Caco-2 (cell line): ENCODE measurements at regions not wholly inside any gene's neighbourhood (a gene's known extent, or its start where the extent isn't known, plus 50 kb on each side); places are given as distances from the start of the nearest gene placed in this dataset.
"Not testable (repeated sequence)": the region's sequence is repeated elsewhere in the genome, so short reads cannot be mapped to it uniquely, and the experiment has no call there.

Source experiments
- BruUV-seq: library from RNA; stranded (reverse); fragments of 400-500 nt; replicated peaks from 2 replicates; lab custom pipeline; 2021; lab: Mats Ljungman, UMichigan
- CTCF ChIA-PET: fragments of 300-600 bp; sonication (Branson Sonifier 250); formaldehyde crosslinking; loops from one replicate; lab custom pipeline; 2022; ENCODE audit warnings: antibody characterized with exemption; lab: Charles Lee
- POLR2A ChIA-PET: fragments of 300-600 bp; sonication (Branson Sonifier 250); formaldehyde crosslinking; loops from one replicate; lab custom pipeline; 2022; ENCODE audit warnings: antibody characterized with exemption; lab: Charles Lee
- DNase-seq, 2 experiments: peaks; one replicate each; pipeline versions ENCODE4 v3.0.0 to v3.0.0-alpha.2; 2020 to 2022
- H3K27me3 ChIP-seq: replicated peaks from 2 replicates; pipeline ENCODE4 v1.6.0; 2011; ENCODE audit warnings: low read length; ENCODE audit not compliant: control insufficient read depth, insufficient read depth
- H3K36me3 ChIP-seq: 2 replicates; pipeline ENCODE4 v1.5.1; 2011; ENCODE audit warnings: low read length; ENCODE audit not compliant: control insufficient read depth, insufficient read depth
- H3K4me1 ChIP-seq: fragments of 250-450 bp; sonication (Bioruptor Pico); 2 replicates; pipeline ENCODE4 v1.5.1; 2020; ENCODE audit warnings: mild to moderate bottlenecking
- H3K4me3 ChIP-seq: 2 replicates; pipeline ENCODE4 v1.5.1; 2011; ENCODE audit warnings: low read depth, mild to moderate bottlenecking, control low read depth, low read length
- H3K9me3 ChIP-seq: fragments of 250-450 bp; sonication (Bioruptor Pico); 2 replicates; pipeline ENCODE4 v1.5.1; 2020; ENCODE audit warnings: mild to moderate bottlenecking, moderate library complexity
- H3K27ac Mint-ChIP-seq: one replicate; pipeline ENCODE4 v1.8.0; 2022; ENCODE audit warnings: mixed read lengths; ENCODE audit not compliant: unreplicated experiment
- H3K27me3 Mint-ChIP-seq: one replicate; pipeline ENCODE4 v1.8.0; 2022; ENCODE audit warnings: mixed read lengths; ENCODE audit not compliant: insufficient read depth, unreplicated experiment
- H3K36me3 Mint-ChIP-seq: one replicate; pipeline ENCODE4 v1.8.0; 2022; ENCODE audit warnings: mild to moderate bottlenecking, mixed read lengths; ENCODE audit not compliant: insufficient read depth, unreplicated experiment
- H3K4me1 Mint-ChIP-seq: one replicate; pipeline ENCODE4 v1.8.0; 2022; ENCODE audit warnings: low read depth, mixed read lengths; ENCODE audit not compliant: unreplicated experiment
- H3K4me3 Mint-ChIP-seq: one replicate; pipeline ENCODE4 v1.8.0; 2022; ENCODE audit warnings: mild to moderate bottlenecking, moderate library complexity, mixed read lengths; ENCODE audit not compliant: unreplicated experiment
- H3K9me3 Mint-ChIP-seq: one replicate; pipeline ENCODE4 v1.8.0; 2022; ENCODE audit warnings: mixed read lengths; ENCODE audit not compliant: unreplicated experiment
- intact Hi-C: fragments of 100-400 bp; cut with micrococcal nuclease; formaldehyde crosslinking; loops from one replicate; pipeline ENCODE4 v1.10.0; 2022; ENCODE audit not compliant: unreplicated experiment
- TF ChIP-seq, protein P1 (sequence below), 2 experiments: fragments of 200-600 bp in 1 of 2; IDR thresholded peaks; 1 replicate in 1 of 2; 2 replicates in 1 of 2; pipeline versions ENCODE4 v1.5.1 to v1.8.0; 2011 to 2022; ENCODE audit warnings: antibody characterized with exemption in 1 of 2, control low read depth in 1 of 2, inconsistent platforms in 1 of 2, low read depth in 1 of 2, low read length in 1 of 2, mild to moderate bottlenecking in 1 of 2, moderate library complexity in 1 of 2; ENCODE audit not compliant: insufficient read depth in 1 of 2, severe bottlenecking in 1 of 2, unreplicated experiment in 1 of 2

DNA sequence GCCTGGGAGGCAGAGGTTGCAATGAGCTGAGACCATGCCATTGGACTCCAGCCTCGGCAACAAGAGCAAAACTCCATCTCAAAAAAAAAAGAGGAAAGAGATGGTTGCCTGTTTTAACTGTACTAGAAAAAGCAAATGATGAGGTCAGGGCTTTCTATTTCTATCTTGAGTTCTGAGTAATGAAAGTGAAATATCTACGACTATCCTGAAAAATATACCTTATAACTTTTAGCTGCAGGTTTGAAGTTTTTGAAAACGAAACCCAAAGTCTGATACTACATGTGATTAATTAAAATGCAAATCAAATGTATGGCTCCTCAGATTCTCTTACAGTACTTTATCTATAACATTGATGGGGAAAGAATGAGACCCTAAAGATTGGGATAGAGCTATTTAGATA, 636.2 kb upstream of the LRRN3 start:
- no peak for DNase-seq
- POLR2A ChIA-PET = no interaction called here

DNA sequence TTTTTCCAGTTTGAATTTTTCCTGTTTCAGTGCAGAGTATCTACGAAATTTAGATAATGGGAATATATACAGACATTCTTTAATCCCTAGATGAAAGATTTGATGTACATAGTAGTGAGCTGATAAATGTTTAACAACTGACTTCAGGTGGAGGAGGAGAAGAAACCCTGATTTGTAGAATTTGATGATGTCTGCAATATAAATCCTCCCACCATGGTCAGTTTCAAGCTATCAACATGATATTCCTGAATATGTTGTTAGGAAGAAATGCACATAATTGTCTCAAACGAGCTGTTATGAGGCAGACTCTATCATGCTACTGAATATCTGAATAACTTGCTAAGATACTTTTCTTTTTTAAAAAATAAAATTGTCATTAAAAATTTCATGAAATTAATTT, 629.3 kb upstream of the LRRN3 start:
- H3K36me3 ChIP-seq = no peaks in the 10 kb centered on the region
- no peak overlapping the region for H3K4me3 Mint-ChIP-seq
- DNase-seq = no peak
- no TSS peak for BruUV-seq
- intact Hi-C loops = no loop called here
- no peak overlapping the region for H3K27ac Mint-ChIP-seq
- POLR2A ChIA-PET = no interaction called here
- H3K4me1 ChIP-seq = no peaks in the 10 kb centered on the region
- TF ChIP-seq, protein P1, sequence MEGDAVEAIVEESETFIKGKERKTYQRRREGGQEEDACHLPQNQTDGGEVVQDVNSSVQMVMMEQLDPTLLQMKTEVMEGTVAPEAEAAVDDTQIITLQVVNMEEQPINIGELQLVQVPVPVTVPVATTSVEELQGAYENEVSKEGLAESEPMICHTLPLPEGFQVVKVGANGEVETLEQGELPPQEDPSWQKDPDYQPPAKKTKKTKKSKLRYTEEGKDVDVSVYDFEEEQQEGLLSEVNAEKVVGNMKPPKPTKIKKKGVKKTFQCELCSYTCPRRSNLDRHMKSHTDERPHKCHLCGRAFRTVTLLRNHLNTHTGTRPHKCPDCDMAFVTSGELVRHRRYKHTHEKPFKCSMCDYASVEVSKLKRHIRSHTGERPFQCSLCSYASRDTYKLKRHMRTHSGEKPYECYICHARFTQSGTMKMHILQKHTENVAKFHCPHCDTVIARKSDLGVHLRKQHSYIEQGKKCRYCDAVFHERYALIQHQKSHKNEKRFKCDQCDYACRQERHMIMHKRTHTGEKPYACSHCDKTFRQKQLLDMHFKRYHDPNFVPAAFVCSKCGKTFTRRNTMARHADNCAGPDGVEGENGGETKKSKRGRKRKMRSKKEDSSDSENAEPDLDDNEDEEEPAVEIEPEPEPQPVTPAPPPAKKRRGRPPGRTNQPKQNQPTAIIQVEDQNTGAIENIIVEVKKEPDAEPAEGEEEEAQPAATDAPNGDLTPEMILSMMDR (IDR thresholded peaks at IDR 0.05; ENCODE audit: insufficient read depth in 1 of 2, low read depth in 1 of 2, low read length in 1 of 2, severe bottlenecking in 1 of 2, unreplicated experiment in 1 of 2) = no peak
- H3K27me3 Mint-ChIP-seq = peaks cover 4% of the 10 kb centered on the region
- no peaks in the 10 kb centered on the region for H3K4me1 Mint-ChIP-seq
- H3K27me3 ChIP-seq = no peaks in the 10 kb centered on the region
- no peaks in the 10 kb centered on the region for H3K36me3 Mint-ChIP-seq
- CTCF ChIA-PET = no interaction called here
- H3K4me3 ChIP-seq = no peak overlapping the region
- H3K9me3 Mint-ChIP-seq = no peaks in the 10 kb centered on the region
- no peaks in the 10 kb centered on the region for H3K9me3 ChIP-seq

More for the DNA sequence above, 636.2 kb upstream of the LRRN3 start:
- Mint-ChIP-seq H3K4me3 (no peak overlapping the region), H3K27me3 (peaks cover 6% of the 10 kb centered on the region), H3K27ac (no peak overlapping the region), H3K9me3 (peaks cover 9% of the 10 kb centered on the region), H3K4me1 (no peaks in the 10 kb centered on the region), H3K36me3 (no peaks in the 10 kb centered on the region)
- intact Hi-C loops = no loop called here
- Histone ChIP-seq H3K9me3 (no peaks in the 10 kb centered on the region), H3K4me3 (no peak overlapping the region), H3K27me3 (no peaks in the 10 kb centered on the region), H3K36me3 (no peaks in the 10 kb centered on the region), H3K4me1 (no peaks in the 10 kb centered on the region)
- TF ChIP-seq, protein P1 (IDR thresholded peaks at IDR 0.05; ENCODE audit: insufficient read depth in 1 of 2, low read depth in 1 of 2, low read length in 1 of 2, severe bottlenecking in 1 of 2, unreplicated experiment in 1 of 2) = no peak
- BruUV-seq = no TSS peak
- CTCF ChIA-PET = no interaction called here

DNA sequence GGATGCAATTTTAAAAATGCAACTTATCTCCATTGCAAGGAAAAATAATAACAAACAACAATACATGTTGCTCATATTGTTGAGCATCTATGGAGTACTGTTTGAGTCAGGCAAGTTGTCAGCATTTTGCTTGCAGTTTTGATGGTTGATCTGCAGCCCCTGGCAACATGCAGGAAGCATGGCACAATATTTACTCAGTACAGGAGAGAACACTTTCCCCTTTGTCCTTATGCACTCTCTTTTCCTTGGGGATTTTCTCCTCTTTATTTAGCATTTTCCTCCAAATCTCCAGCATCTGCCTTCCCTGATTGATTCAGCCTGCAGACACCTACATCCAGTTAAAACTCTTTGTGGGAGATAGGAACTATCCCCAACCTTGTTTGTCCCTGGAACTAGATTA, 620.5 kb upstream of the LRRN3 start:
- intact Hi-C loops = no loop called here
- TF ChIP-seq, protein P1 (IDR thresholded peaks at IDR 0.05; ENCODE audit: insufficient read depth in 1 of 2, low read depth in 1 of 2, low read length in 1 of 2, severe bottlenecking in 1 of 2, unreplicated experiment in 1 of 2) = no peak
- Mint-ChIP-seq H3K4me3 (no peak overlapping the region), H3K36me3 (no peaks in the 10 kb centered on the region), H3K9me3 (no peaks in the 10 kb centered on the region), H3K27ac (no peak overlapping the region), H3K27me3 (no peaks in the 10 kb centered on the region), H3K4me1 (no peaks in the 10 kb centered on the region)
- POLR2A ChIA-PET = no interaction called here
- Histone ChIP-seq H3K27me3 (no peaks in the 10 kb centered on the region), H3K9me3 (no peaks in the 10 kb centered on the region), H3K4me1 (no peaks in the 10 kb centered on the region), H3K36me3 (no peaks in the 10 kb centered on the region), H3K4me3 (no peak overlapping the region)
- CTCF ChIA-PET = no interaction called here
- no TSS peak for BruUV-seq
- no peak for DNase-seq

DNA sequence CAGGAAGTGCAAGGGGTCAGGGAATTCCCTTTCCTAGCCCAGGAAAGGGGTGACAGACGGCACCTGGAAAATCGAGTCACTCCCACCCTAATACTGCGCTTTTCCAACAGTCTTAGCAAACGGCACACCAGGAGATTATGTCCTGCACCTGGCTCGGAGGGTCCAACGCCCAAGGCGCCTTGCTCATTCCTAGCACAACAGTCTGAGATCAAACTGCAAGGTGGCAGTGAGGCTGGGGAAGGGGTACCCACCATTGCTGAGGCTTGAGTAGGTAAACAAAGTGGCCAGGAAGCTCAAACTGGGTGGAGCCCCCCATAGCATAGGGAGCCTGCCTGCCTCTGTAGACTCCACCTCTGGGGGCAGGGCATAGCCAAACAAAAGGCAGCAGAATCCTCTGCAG, 618.5 kb upstream of the LRRN3 start:
- DNase-seq, H3K36me3 Mint-ChIP-seq, H3K27ac Mint-ChIP-seq, H3K36me3 ChIP-seq, H3K27me3 ChIP-seq, H3K4me1 ChIP-seq, CTCF ChIA-PET, H3K4me3 ChIP-seq, POLR2A ChIA-PET, H3K9me3 ChIP-seq, BruUV-seq, H3K4me1 Mint-ChIP-seq, intact Hi-C loops, H3K27me3 Mint-ChIP-seq, H3K9me3 Mint-ChIP-seq, H3K4me3 Mint-ChIP-seq: not testable (repeated sequence)
